ENCODE measurements at regions not wholly inside any gene's neighbourhood (a gene's known extent, or its start where the extent isn't known, plus 50 kb on each side); places are given as distances from the start of the nearest gene placed in this dataset.

DNA sequence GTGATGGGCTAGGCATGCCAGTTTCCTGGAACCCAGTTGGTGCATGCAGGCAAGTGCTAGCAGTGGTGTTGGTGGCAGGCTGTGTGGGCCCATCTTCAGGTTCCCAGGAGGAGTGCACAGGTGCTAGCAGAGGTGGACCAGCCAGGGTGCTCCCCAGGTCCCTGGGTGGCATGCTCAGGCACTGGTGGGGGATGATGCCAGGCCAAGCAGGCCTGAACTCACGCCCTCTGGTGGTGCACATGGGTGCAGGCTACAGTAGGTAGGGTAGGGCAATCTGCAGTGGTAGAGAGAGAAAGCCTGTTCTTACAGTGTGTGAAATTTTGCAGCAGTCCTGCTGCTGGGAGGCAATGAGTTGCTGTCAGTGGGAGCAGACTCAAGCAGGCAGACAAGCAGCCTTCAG, 1651.8 kb downstream of the DPP10 start:
- TF ChIP-seq, protein P1, sequence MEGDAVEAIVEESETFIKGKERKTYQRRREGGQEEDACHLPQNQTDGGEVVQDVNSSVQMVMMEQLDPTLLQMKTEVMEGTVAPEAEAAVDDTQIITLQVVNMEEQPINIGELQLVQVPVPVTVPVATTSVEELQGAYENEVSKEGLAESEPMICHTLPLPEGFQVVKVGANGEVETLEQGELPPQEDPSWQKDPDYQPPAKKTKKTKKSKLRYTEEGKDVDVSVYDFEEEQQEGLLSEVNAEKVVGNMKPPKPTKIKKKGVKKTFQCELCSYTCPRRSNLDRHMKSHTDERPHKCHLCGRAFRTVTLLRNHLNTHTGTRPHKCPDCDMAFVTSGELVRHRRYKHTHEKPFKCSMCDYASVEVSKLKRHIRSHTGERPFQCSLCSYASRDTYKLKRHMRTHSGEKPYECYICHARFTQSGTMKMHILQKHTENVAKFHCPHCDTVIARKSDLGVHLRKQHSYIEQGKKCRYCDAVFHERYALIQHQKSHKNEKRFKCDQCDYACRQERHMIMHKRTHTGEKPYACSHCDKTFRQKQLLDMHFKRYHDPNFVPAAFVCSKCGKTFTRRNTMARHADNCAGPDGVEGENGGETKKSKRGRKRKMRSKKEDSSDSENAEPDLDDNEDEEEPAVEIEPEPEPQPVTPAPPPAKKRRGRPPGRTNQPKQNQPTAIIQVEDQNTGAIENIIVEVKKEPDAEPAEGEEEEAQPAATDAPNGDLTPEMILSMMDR (IDR thresholded peaks at IDR 0.05): no peak
- no peak for TF ChIP-seq POLR2A (IDR thresholded peaks at IDR 0.05)
- no peak for TF ChIP-seq EP300 (IDR thresholded peaks at IDR 0.05)

Measured in tibial nerve (tissue), 4 donors.